Kidney (tissue), 13 donors: ENCODE measurements at regions not wholly inside any gene's neighbourhood (a gene's known extent, or its start where the extent isn't known, plus 50 kb on each side); places are given as distances from the start of the nearest gene placed in this dataset.

Experiments used
- DNase-seq, 5 donors: peaks; one replicate each; pipeline ENCODE4 v3.0.0-alpha.2; 2013 to 2020
- FAIRE-seq: peaks from 2 replicates; lab custom pipeline; 2012; peaks lifted over from hg19 to GRCh38; lab: Jason Lieb, UNC
- H3K27ac ChIP-seq, 2 donors: one replicate each; pipeline ENCODE4 v1.7.0; 2013; ENCODE audit warnings: low read depth in 2 of 2, low read length in 2 of 2, inconsistent platforms in 1 of 2
- H3K27me3 ChIP-seq: one replicate; pipeline ENCODE4 v1.7.1; 2013; ENCODE audit warnings: low read length, inconsistent platforms; ENCODE audit not compliant: control insufficient read depth, insufficient read depth
- H3K36me3 ChIP-seq, 3 donors: one replicate each; pipeline versions ENCODE4 v1.7.0 to v1.7.1; 2013; ENCODE audit warnings: low read length in 3 of 3, control low read depth in 1 of 3, inconsistent platforms in 1 of 3; ENCODE audit not compliant: insufficient read depth in 3 of 3, control insufficient read depth in 2 of 3
- H3K4me1 ChIP-seq, 3 donors: one replicate each; pipeline versions ENCODE4 v1.7.0 to v1.7.1; 2013; ENCODE audit warnings: low read length in 3 of 3, inconsistent platforms in 1 of 3, low read depth in 1 of 3; ENCODE audit not compliant: control insufficient read depth in 2 of 3, insufficient read depth in 2 of 3
- H3K4me3 ChIP-seq, 3 donors: one replicate each; pipeline versions ENCODE4 v1.7.0 to v1.8.1; 2013; ENCODE audit warnings: low read length in 3 of 3, control low read depth in 1 of 3, inconsistent platforms in 1 of 3
- H3K9ac ChIP-seq, 3 donors: one replicate each; pipeline versions ENCODE4 v1.7.0 to v1.7.1; 2013; ENCODE audit warnings: low read length in 3 of 3, control low read depth in 1 of 3, inconsistent platforms in 1 of 3
- H3K9me3 ChIP-seq, 3 donors: one replicate each; pipeline versions ENCODE4 v1.7.0 to v1.7.1; 2013; ENCODE audit warnings: low read length in 3 of 3, control low read depth in 1 of 3, inconsistent platforms in 1 of 3; ENCODE audit not compliant: control insufficient read depth in 2 of 3, insufficient read depth in 1 of 3
- intact Hi-C: fragments of 100-400 bp; cut with DNase I; formaldehyde crosslinking; loops from one replicate; pipeline ENCODE4 v1.11.1; 2022
- TF ChIP-seq, protein P1 (sequence below): IDR thresholded peaks from 3 replicates; pipeline ENCODE4 v1.5.1; 2012; ENCODE audit warnings: mild to moderate bottlenecking, moderate library complexity, borderline replicate concordance; ENCODE audit not compliant: insufficient read depth; ENCODE audit errors: extremely low read depth
- donor health status: control.
- donor health status: control.
- donor health status: control.
- donor health status: control.
- donor health status: control.
- donor health status: DM: yes; HTN: yes; CAD: no.
- donor health status: Normal renal cell carcinoma (clear cell type).

DNA sequence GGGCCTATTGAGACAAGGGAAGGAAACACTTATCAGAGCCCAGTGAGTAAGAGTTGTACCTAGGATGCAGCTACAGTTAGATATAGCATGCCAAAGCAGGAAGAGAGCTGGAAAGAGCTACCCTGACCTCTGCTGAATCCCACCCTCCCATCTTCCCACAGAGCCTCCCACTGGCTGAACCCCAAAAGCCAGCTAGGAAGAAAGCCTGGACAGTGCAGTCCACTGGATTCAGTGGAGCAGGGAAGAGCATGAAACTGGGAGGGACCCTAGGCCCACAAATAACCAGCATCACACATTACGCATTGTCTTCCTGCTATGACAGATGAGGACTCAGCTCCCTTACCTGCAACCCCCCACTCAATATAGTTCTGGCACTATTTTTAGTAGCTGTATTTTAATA lies 81.5 kb upstream of the AKAP13 start:
- peaks cover 0 to 3% (median 0%) of the 10 kb centered on the region in 3 donors for H3K4me1 ChIP-seq
- TF ChIP-seq, protein P1, sequence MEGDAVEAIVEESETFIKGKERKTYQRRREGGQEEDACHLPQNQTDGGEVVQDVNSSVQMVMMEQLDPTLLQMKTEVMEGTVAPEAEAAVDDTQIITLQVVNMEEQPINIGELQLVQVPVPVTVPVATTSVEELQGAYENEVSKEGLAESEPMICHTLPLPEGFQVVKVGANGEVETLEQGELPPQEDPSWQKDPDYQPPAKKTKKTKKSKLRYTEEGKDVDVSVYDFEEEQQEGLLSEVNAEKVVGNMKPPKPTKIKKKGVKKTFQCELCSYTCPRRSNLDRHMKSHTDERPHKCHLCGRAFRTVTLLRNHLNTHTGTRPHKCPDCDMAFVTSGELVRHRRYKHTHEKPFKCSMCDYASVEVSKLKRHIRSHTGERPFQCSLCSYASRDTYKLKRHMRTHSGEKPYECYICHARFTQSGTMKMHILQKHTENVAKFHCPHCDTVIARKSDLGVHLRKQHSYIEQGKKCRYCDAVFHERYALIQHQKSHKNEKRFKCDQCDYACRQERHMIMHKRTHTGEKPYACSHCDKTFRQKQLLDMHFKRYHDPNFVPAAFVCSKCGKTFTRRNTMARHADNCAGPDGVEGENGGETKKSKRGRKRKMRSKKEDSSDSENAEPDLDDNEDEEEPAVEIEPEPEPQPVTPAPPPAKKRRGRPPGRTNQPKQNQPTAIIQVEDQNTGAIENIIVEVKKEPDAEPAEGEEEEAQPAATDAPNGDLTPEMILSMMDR, result no peak
- intact Hi-C loops, result no loop called here
- DNase-seq, result no peak
- H3K27me3 ChIP-seq, result no peaks in the 10 kb centered on the region
- H3K9ac ChIP-seq, result no peak overlapping the region
- H3K27ac ChIP-seq, result no peak overlapping the region
- H3K4me3 ChIP-seq, result no peak overlapping the region
- no peaks in the 10 kb centered on the region for H3K9me3 ChIP-seq
- H3K36me3 ChIP-seq, result no peaks in the 10 kb centered on the region
- FAIRE-seq, result no peak

DNA sequence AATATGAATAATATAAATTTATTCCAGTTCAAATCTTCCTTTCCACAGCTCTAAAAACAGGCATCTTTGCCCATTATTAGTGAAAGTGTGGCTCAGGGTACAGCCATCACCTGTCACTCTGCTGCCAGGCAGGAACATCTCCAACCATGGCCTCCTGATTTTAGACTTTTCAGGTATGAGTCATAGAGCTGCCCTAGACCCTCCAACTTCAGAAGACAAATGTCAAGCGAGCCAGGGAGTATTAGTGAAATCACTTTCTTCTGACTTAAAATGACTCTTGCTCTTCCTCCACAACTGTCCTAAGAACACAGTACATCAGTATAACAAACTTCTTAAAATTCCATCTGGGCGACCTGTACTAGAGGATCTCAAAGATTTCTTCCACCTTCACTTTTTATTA lies 78.1 kb upstream of the AKAP13 start:
- H3K4me1 ChIP-seq, result no peaks in the 10 kb centered on the region
- no peak for DNase-seq
- no peak overlapping the region for H3K27ac ChIP-seq
- peaks cover 0 to 3% (median 0%) of the 10 kb centered on the region in 3 donors for H3K9me3 ChIP-seq
- no peak overlapping the region for H3K4me3 ChIP-seq
- H3K36me3 ChIP-seq, result no peaks in the 10 kb centered on the region
- H3K9ac ChIP-seq, result no peak overlapping the region
- no peaks in the 10 kb centered on the region for H3K27me3 ChIP-seq
- intact Hi-C loops, result no loop called here
- TF ChIP-seq, protein P1, result no peak
- FAIRE-seq, result no peak

DNA sequence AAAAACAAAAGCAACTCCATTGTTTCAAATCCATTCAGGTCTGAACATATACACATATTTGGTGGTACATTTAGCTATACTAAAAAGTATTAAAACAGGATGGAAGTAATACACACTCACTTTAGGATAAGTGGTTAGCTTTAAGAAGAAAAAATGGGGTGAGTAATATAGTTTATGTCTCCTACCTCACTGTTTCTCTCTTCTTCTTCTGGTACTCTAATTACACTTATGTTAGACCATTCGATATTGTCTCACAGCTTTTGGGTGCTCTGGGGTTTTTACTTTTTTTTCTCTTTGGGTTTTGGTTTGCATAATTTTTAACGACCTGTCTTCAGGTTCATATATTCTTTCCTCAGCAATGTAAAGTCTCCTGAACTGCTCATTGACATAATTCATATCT lies 75.4 kb upstream of the AKAP13 start:
- TF ChIP-seq, protein P1, result no peak
- Histone ChIP-seq H3K27me3 (no peaks in the 10 kb centered on the region), H3K9me3 (peaks cover 0 to 3% (median 0%) of the 10 kb centered on the region in 3 donors), H3K9ac (no peak overlapping the region), H3K4me3 (no peak overlapping the region), H3K27ac (no peak overlapping the region), H3K4me1 (no peaks in the 10 kb centered on the region), H3K36me3 (no peaks in the 10 kb centered on the region)
- DNase-seq, result no peak
- intact Hi-C loops, result no loop called here
- no peak for FAIRE-seq
